ENCODE measurements at regions not wholly inside any gene's neighbourhood (a gene's known extent, or its start where the extent isn't known, plus 50 kb on each side); places are given as distances from the start of the nearest gene placed in this dataset.
"Not testable (repeated sequence)": the region's sequence is repeated elsewhere in the genome, so short reads cannot be mapped to it uniquely, and the experiment has no call there.

- intact Hi-C loops (cut with DNase I): no loop called here
Observed at GRCh38 chr7:119945822-119946221, 327.2 kb upstream of the KCND2 start.

GRCh38 chr7:119949053-119949452 is 323.9 kb upstream of the KCND2 start:
- no peaks in the 10 kb centered on the region for H3K9me3 ChIP-seq
- TF ChIP-seq CTCF (IDR thresholded peaks at IDR 0.05): no peak
- ATAC-seq (no peak), DNase-seq (no peak)
- no peaks in the 10 kb centered on the region for H3K4me1 ChIP-seq
- H3K27ac ChIP-seq: no peak overlapping the region
- no peak overlapping the region for H3K4me3 ChIP-seq
- intact Hi-C loops (cut with DNase I): no loop called here
- 93 to 94% methylated on average over 5 of the region's 5 CpGs for WGBS, 2 donors
- H3K27me3 ChIP-seq: no peaks in the 10 kb centered on the region
- no peaks in the 10 kb centered on the region for H3K36me3 ChIP-seq

More at GRCh38 chr7:119945822-119946221, 327.2 kb upstream of the KCND2 start:
- 89 to 92% methylated on average over 1 of the region's 1 CpG for WGBS, 2 donors
- Histone ChIP-seq H3K27me3 (no peaks in the 10 kb centered on the region), H3K36me3 (no peaks in the 10 kb centered on the region), H3K9me3 (no peaks in the 10 kb centered on the region), H3K27ac (no peak overlapping the region), H3K4me1 (no peaks in the 10 kb centered on the region), H3K4me3 (no peak overlapping the region)
- TF ChIP-seq CTCF (IDR thresholded peaks at IDR 0.05): no peak
- ATAC-seq (no peak), DNase-seq (no peak)

- ATAC-seq; H3K27me3 ChIP-seq; H3K27ac ChIP-seq; DNase-seq; intact Hi-C loops (cut with DNase I); H3K4me3 ChIP-seq; H3K9me3 ChIP-seq; H3K36me3 ChIP-seq; H3K4me1 ChIP-seq: not testable (repeated sequence)
- WGBS, 2 donors: 93% methylated on average over 30 of the region's 30 CpGs
Observed at GRCh38 chr7:119950390-119951041, 322.5 kb upstream of the KCND2 start.

GRCh38 chr7:119951614-119952013 is 321.4 kb upstream of the KCND2 start:
- intact Hi-C loops (cut with DNase I); DNase-seq; H3K36me3 ChIP-seq: not testable (repeated sequence)

GRCh38 chr7:119957335-119957734 is 315.6 kb upstream of the KCND2 start:
- Histone ChIP-seq H3K27me3 (no peaks in the 10 kb centered on the region), H3K4me1 (no peaks in the 10 kb centered on the region), H3K27ac (no peak overlapping the region), H3K4me3 (no peak overlapping the region), H3K36me3 (no peaks in the 10 kb centered on the region), H3K9me3 (no peaks in the 10 kb centered on the region)
- ATAC-seq (no peak), DNase-seq (no peak)
- intact Hi-C loops (cut with DNase I): no loop called here
- TF ChIP-seq CTCF (IDR thresholded peaks at IDR 0.05): no peak

More at GRCh38 chr7:119951614-119952013, 321.4 kb upstream of the KCND2 start:
- not testable (repeated sequence) for H3K4me1 ChIP-seq, H3K4me3 ChIP-seq, H3K27ac ChIP-seq, H3K9me3 ChIP-seq, ATAC-seq, H3K27me3 ChIP-seq
- 95 to 98% methylated on average over 19 to 22 of the region's 24 CpGs for WGBS, 2 donors

All from heart right ventricle (tissue), 16 donors.